ENCODE measurements at regions not wholly inside any gene's neighbourhood (a gene's known extent, or its start where the extent isn't known, plus 50 kb on each side); places are given as distances from the start of the nearest gene placed in this dataset.
"Not testable (repeated sequence)": the region's sequence is repeated elsewhere in the genome, so short reads cannot be mapped to it uniquely, and the experiment has no call there.

- TF ChIP-seq CTCF (IDR thresholded peaks at IDR 0.05; ENCODE audit: low read depth, low read length, missing control alignments), result no peak
- in situ Hi-C loops (cut with HindIII; ENCODE audit: low sequenced_read_pairs), result no loop called here
These were observed 60.4 kb upstream of the UBASH3B start for GRCh38 chr11:122594986-122595645.

GRCh38 chr11:122593473-122594420, 61.8 kb upstream of the UBASH3B start:
- H3K4me3 ChIP-seq (ENCODE audit: low read depth, low read length), result no peak overlapping the region
- DNase-seq (ENCODE audit: low read depth), result no peak
- in situ Hi-C loops (cut with HindIII; ENCODE audit: low sequenced_read_pairs), result no loop called here
- TF ChIP-seq CTCF (IDR thresholded peaks at IDR 0.05; ENCODE audit: low read depth, low read length, missing control alignments), result no peak

More at GRCh38 chr11:122594986-122595645, 60.4 kb upstream of the UBASH3B start:
- DNase-seq (ENCODE audit: low read depth), result no peak
- H3K4me3 ChIP-seq (ENCODE audit: low read depth, low read length), result no peak overlapping the region

- in situ Hi-C loops (cut with HindIII; ENCODE audit: low sequenced_read_pairs), result no loop called here
- no peak overlapping the region for H3K4me3 ChIP-seq (ENCODE audit: low read depth, low read length)
- TF ChIP-seq CTCF (IDR thresholded peaks at IDR 0.05; ENCODE audit: low read depth, low read length, missing control alignments), result no peak
- no peak for DNase-seq (ENCODE audit: low read depth)
These were observed 62.9 kb upstream of the UBASH3B start for GRCh38 chr11:122592641-122593040.

- in situ Hi-C loops (cut with HindIII; ENCODE audit: low sequenced_read_pairs), result no loop called here
- H3K4me3 ChIP-seq (ENCODE audit: low read depth, low read length), result no peak overlapping the region
- DNase-seq (ENCODE audit: low read depth), result no peak
- TF ChIP-seq CTCF (IDR thresholded peaks at IDR 0.05; ENCODE audit: low read depth, low read length, missing control alignments), result no peak
These were observed 70.9 kb upstream of the UBASH3B start for GRCh38 chr11:122584670-122585069.

- in situ Hi-C loops (cut with HindIII; ENCODE audit: low sequenced_read_pairs); DNase-seq (ENCODE audit: low read depth): not testable (repeated sequence)
These were observed 75.5 kb upstream of the UBASH3B start for GRCh38 chr11:122580071-122580470.

GRCh38 chr11:122578171-122578825, 77.2 kb upstream of the UBASH3B start:
- TF ChIP-seq CTCF (IDR thresholded peaks at IDR 0.05; ENCODE audit: low read depth, low read length, missing control alignments), result no peak
- no peak for DNase-seq (ENCODE audit: low read depth)
- no peak overlapping the region for H3K4me3 ChIP-seq (ENCODE audit: low read depth, low read length)
- in situ Hi-C loops (cut with HindIII; ENCODE audit: low sequenced_read_pairs), result no loop called here

More at GRCh38 chr11:122580071-122580470, 75.5 kb upstream of the UBASH3B start:
- H3K4me3 ChIP-seq (ENCODE audit: low read depth, low read length), result not testable (repeated sequence)

Data from astrocyte of the cerebellum (primary cell).